HPDE6-E6E7 (cell line): ENCODE measurements at regions not wholly inside any gene's neighbourhood (a gene's known extent, or its start where the extent isn't known, plus 50 kb on each side); places are given as distances from the start of the nearest gene placed in this dataset.
"Not testable (repeated sequence)": the region's sequence is repeated elsewhere in the genome, so short reads cannot be mapped to it uniquely, and the experiment has no call there.

ENCODE experiments used
- DNase-seq: peaks from one replicate; pipeline ENCODE4 v3.0.0; 2011; ENCODE audit warnings: missing footprints; ENCODE audit errors: extremely low spot score

- no peak for DNase-seq
These were observed 97.7 kb upstream of the SLC25A33 start for GRCh38 chr1:9441451-9442133.

- DNase-seq, result no peak
These were observed 96.9 kb upstream of the SLC25A33 start for GRCh38 chr1:9442278-9442846.

- DNase-seq, result no peak
These were observed 96.3 kb upstream of the SLC25A33 start for GRCh38 chr1:9442986-9443385.

GRCh38 chr1:9443913-9444445, 95.3 kb upstream of the SLC25A33 start:
- no peak for DNase-seq

- DNase-seq, result no peak
These were observed 94.7 kb upstream of the SLC25A33 start for GRCh38 chr1:9444532-9444931.

- DNase-seq, result not testable (repeated sequence)
These were observed 94.2 kb upstream of the SLC25A33 start for GRCh38 chr1:9445081-9445480.

- no peak for DNase-seq
These were observed 91.9 kb upstream of the SLC25A33 start for GRCh38 chr1:9447215-9447960.

GRCh38 chr1:9448132-9449109, 90.8 kb upstream of the SLC25A33 start:
- no peak for DNase-seq

- no peak for DNase-seq
These were observed 90.1 kb upstream of the SLC25A33 start for GRCh38 chr1:9449110-9449627.

GRCh38 chr1:9449976-9450696, 89.1 kb upstream of the SLC25A33 start:
- no peak for DNase-seq

- DNase-seq, result no peak
These were observed 88.2 kb upstream of the SLC25A33 start for GRCh38 chr1:9451081-9451480.

GRCh38 chr1:9452516-9453140, 86.6 kb upstream of the SLC25A33 start:
- DNase-seq, result no peak

- DNase-seq, result no peak
These were observed 85.9 kb upstream of the SLC25A33 start for GRCh38 chr1:9453375-9453774.

GRCh38 chr1:9453779-9454418, 85.4 kb upstream of the SLC25A33 start:
- no peak for DNase-seq

- DNase-seq, result no peak
These were observed 84.7 kb upstream of the SLC25A33 start for GRCh38 chr1:9454494-9455066.

GRCh38 chr1:9455487-9456234, 83.6 kb upstream of the SLC25A33 start:
- DNase-seq, result no peak

GRCh38 chr1:9456833-9457232, 82.4 kb upstream of the SLC25A33 start:
- no peak for DNase-seq

- DNase-seq, result no peak
These were observed 79.4 kb upstream of the SLC25A33 start for GRCh38 chr1:9459816-9460407.
